WERI-Rb-1 (cell line): ENCODE measurements at regions not wholly inside any gene's neighbourhood (a gene's known extent, or its start where the extent isn't known, plus 50 kb on each side); places are given as distances from the start of the nearest gene placed in this dataset.

Experiments
- DNase-seq: peaks from one replicate; pipeline ENCODE4 v3.0.0-alpha.2; 2020
- H3K27ac ChIP-seq: fragments of 250-450 bp; sonication (Bioruptor Pico); 2 replicates; pipeline ENCODE4 v1.5.1; 2020; ENCODE audit warnings: mild to moderate bottlenecking, moderate library complexity
- H3K27me3 ChIP-seq: fragments of 250-450 bp; sonication (Bioruptor Pico); 2 replicates; pipeline ENCODE4 v1.5.1; 2021; ENCODE audit warnings: mild to moderate bottlenecking, low read depth, moderate library complexity; ENCODE audit not compliant: insufficient read depth, severe bottlenecking
- H3K36me3 ChIP-seq: fragments of 250-450 bp; sonication (Bioruptor Pico); 2 replicates; pipeline ENCODE4 v1.5.1; 2020; ENCODE audit warnings: mild to moderate bottlenecking, moderate library complexity
- H3K4me3 ChIP-seq: 2 replicates; pipeline ENCODE4 v1.5.1; 2011; ENCODE audit warnings: low read depth, mild to moderate bottlenecking, control low read depth, low read length
- H3K9me3 ChIP-seq: fragments of 250-450 bp; sonication (Bioruptor Pico); 2 replicates; pipeline ENCODE4 v1.5.1; 2021; ENCODE audit warnings: mild to moderate bottlenecking, moderate library complexity; ENCODE audit not compliant: severe bottlenecking
- TF ChIP-seq, protein P1 (sequence below): IDR thresholded peaks from 2 replicates; pipeline ENCODE4 v1.5.1; 2011; ENCODE audit warnings: low read depth, mild to moderate bottlenecking, control low read depth, inconsistent platforms, low read length

DNA sequence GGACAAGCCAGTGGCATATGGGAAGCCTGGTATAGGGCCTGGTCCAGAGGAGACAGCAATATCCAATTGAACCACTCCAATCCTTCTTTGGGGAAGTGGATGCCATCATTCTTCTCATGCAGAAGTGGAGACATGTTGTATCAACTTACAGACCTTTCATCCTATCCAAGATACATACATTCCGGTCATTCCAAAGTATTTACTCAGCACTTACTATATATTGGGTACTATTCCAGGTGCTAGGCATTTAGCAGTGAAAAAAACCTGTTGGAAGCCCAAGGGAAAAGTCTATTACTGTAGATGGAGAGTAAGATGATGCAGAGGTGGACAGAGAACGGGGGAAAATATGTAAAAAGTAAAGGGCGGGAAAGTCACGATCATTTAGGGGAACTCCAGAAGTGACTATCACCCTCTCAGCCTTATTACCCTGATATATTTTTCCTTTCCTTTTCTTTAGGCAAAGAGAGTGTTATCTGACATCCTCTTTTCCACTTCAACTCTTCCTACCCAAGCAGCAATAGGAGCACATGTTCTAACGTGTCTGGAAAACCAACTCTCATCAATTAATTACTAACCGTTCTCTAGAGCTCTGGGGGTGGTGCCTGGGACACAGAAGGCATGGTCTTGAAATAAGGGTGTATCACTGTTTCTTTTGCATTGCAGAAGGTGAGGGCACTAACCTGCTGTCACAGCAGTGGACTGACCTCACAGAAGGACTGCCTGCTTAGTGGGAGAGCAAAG is 210.1 kb upstream of the MAF start:
- H3K4me3 ChIP-seq, result no peak overlapping the region
- H3K36me3 ChIP-seq, result no peaks in the 10 kb centered on the region
- H3K27ac ChIP-seq, result no peak overlapping the region
- H3K27me3 ChIP-seq, result peaks cover 60% of the 10 kb centered on the region
- no peaks in the 10 kb centered on the region for H3K9me3 ChIP-seq
- TF ChIP-seq, protein P1, sequence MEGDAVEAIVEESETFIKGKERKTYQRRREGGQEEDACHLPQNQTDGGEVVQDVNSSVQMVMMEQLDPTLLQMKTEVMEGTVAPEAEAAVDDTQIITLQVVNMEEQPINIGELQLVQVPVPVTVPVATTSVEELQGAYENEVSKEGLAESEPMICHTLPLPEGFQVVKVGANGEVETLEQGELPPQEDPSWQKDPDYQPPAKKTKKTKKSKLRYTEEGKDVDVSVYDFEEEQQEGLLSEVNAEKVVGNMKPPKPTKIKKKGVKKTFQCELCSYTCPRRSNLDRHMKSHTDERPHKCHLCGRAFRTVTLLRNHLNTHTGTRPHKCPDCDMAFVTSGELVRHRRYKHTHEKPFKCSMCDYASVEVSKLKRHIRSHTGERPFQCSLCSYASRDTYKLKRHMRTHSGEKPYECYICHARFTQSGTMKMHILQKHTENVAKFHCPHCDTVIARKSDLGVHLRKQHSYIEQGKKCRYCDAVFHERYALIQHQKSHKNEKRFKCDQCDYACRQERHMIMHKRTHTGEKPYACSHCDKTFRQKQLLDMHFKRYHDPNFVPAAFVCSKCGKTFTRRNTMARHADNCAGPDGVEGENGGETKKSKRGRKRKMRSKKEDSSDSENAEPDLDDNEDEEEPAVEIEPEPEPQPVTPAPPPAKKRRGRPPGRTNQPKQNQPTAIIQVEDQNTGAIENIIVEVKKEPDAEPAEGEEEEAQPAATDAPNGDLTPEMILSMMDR, result no peak
- DNase-seq, result no peak

DNA sequence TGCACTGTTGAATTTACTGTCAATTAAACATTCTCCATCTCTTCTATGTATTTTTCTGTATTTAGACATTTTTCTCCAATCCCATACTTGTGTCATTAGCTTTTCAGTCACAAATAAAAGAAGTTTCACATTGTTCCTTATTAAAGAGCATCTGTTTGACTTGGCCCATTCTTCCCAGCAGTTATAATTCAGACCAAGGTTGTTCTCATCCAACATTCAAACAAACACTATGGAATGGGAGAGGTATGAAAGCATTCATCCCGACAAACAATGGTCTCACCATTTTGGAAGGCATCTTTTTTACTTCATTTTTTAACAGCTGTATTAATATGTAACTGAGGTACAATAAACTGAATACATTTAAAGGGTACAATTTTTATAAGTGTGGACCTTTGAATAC is 208.8 kb upstream of the MAF start:
- Histone ChIP-seq H3K27me3 (peaks cover 68% of the 10 kb centered on the region), H3K4me3 (no peak overlapping the region)
- TF ChIP-seq, protein P1, result no peak

DNA sequence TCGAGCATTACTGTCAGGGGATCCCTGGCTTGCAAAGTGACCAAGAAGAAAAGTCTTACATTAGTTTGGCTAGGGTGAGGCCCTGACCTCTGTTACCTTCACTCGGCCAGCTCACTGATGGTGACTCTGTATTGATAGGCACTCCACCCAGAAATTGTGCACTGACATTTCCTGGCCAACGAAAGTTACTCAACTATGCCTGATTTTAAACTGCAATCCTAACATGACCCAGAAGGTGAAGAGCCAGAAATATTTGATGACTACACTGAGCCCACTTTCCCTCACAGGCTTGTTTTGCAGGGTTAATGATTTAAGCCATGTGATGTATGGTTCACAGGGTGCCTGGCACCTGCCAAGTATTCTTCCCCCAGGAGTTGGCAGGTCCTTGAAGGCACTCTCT is 208.2 kb upstream of the MAF start:
- Histone ChIP-seq H3K4me3 (no peak overlapping the region), H3K27me3 (peaks cover 68% of the 10 kb centered on the region), H3K36me3 (no peaks in the 10 kb centered on the region), H3K27ac (no peak overlapping the region), H3K9me3 (no peaks in the 10 kb centered on the region)
- TF ChIP-seq, protein P1, result no peak
- no peak for DNase-seq

More for the DNA sequence above, 208.8 kb upstream of the MAF start:
- DNase-seq, result no peak
- Histone ChIP-seq H3K36me3 (no peaks in the 10 kb centered on the region), H3K27ac (no peak overlapping the region), H3K9me3 (no peaks in the 10 kb centered on the region)

DNA sequence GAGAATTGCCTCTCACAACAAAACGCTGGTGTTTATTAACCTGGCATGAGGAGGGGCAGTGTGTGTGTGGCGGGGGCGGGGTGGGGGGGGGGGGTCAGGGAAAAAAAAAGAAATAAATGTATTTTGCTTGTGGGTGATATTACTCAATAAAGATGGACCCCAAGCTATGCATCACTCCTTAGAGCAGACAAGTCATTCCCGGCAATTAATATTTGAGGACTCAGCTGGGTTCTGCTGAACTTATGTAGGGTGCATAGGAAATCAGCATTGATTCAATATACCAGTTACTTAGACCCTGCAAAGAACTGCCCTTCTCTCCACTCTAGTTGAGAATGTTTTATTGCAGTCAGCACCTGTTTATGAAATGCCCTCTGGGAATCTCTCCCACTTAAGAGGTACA is 206.2 kb upstream of the MAF start:
- no peak overlapping the region for H3K4me3 ChIP-seq
- no peaks in the 10 kb centered on the region for H3K36me3 ChIP-seq
- H3K27me3 ChIP-seq, result peaks cover 70% of the 10 kb centered on the region
- no peak overlapping the region for H3K27ac ChIP-seq
- TF ChIP-seq, protein P1, result no peak
- no peak for DNase-seq
- H3K9me3 ChIP-seq, result no peaks in the 10 kb centered on the region

DNA sequence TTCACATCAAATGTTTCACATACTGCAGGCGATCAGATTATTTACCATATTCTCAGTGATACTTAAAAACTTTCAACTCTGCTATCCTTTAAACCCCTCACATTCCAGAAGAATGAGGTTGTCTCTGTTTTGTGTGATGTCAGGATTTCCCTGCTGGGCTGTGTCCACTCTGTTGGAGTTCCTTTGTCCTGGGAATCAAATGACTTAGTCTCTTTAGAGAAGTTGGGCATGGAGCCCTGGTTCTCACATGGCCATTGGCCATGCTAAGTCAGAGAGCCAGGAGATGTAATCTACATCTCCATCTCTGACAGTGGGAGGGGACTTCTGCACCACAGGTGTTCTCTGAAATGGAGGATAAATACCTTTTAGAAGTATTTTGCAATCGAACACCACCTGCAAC is 205.1 kb upstream of the MAF start:
- Histone ChIP-seq H3K4me3 (no peak overlapping the region), H3K27ac (no peak overlapping the region), H3K36me3 (no peaks in the 10 kb centered on the region), H3K27me3 (peaks cover 64% of the 10 kb centered on the region), H3K9me3 (no peaks in the 10 kb centered on the region)
- DNase-seq, result no peak
- TF ChIP-seq, protein P1, result no peak

DNA sequence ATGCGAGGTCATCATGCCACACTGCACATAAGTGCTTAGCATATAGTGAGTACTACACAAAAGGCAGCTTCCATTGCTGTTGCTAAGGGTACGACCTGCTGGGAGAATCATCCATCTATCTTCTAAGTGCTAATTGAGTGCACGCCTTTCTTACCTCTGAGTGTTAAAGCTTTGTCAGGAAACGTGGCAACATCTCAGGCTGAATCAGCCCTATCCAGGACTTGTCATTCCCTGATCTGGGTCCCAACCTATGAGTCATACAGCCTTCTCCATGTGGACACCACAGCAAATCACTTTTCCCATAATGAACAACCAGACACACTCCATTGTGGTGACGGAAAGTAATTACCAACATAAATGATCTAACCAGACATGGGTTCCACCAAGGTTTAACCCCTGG is 201.1 kb upstream of the MAF start:
- H3K36me3 ChIP-seq, result no peaks in the 10 kb centered on the region
- H3K4me3 ChIP-seq, result no peak overlapping the region
- H3K27ac ChIP-seq, result no peak overlapping the region
- no peak for DNase-seq
- peaks cover 62% of the 10 kb centered on the region for H3K27me3 ChIP-seq
- TF ChIP-seq, protein P1, result no peak
- H3K9me3 ChIP-seq, result no peaks in the 10 kb centered on the region
